Esophagus muscularis mucosa (tissue), 3 donors: ENCODE measurements at regions not wholly inside any gene's neighbourhood (a gene's known extent, or its start where the extent isn't known, plus 50 kb on each side); places are given as distances from the start of the nearest gene placed in this dataset.

ENCODE experiments used
- POLR2A ChIP-seq: fragments of 450-650 bp; IDR thresholded peaks from one replicate; pipeline ENCODE4 v1.6.1; 2017; ENCODE audit warnings: antibody characterized with exemption, moderate library complexity, mild to moderate bottlenecking, low read depth
- TF ChIP-seq, protein P1 (sequence below), 3 experiments: fragments of 200-600 bp in 2 of 3; fragments of 450-650 bp in 1 of 3; sonication (generic) in 2 of 3; IDR thresholded peaks; one replicate each; pipeline ENCODE4 v1.5.1; 2017 to 2019; ENCODE audit warnings: antibody characterized with exemption in 3 of 3, mild to moderate bottlenecking in 2 of 3, moderate library complexity in 1 of 3

DNA sequence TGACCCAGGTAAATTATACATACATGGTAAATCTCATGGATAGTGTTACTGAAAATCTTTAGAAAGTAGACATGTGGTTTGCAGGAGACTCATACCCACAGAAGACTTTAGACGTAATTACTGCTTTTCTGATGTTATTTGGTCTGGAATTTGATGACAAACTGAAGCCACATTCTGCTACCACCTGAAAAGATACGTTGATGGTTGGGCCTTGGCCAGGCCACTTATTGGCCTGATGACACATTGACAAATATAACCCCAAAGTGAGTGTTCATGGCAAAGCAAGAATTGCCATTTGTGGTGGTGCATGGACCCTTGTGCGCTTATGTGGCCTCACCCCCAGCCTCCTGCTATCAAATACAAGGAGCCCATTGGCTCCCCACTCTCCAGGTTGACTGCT lies 155.6 kb downstream of the METTL4 start:
- TF ChIP-seq, protein P1, sequence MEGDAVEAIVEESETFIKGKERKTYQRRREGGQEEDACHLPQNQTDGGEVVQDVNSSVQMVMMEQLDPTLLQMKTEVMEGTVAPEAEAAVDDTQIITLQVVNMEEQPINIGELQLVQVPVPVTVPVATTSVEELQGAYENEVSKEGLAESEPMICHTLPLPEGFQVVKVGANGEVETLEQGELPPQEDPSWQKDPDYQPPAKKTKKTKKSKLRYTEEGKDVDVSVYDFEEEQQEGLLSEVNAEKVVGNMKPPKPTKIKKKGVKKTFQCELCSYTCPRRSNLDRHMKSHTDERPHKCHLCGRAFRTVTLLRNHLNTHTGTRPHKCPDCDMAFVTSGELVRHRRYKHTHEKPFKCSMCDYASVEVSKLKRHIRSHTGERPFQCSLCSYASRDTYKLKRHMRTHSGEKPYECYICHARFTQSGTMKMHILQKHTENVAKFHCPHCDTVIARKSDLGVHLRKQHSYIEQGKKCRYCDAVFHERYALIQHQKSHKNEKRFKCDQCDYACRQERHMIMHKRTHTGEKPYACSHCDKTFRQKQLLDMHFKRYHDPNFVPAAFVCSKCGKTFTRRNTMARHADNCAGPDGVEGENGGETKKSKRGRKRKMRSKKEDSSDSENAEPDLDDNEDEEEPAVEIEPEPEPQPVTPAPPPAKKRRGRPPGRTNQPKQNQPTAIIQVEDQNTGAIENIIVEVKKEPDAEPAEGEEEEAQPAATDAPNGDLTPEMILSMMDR (IDR thresholded peaks at IDR 0.05): no peak
- no peak for TF ChIP-seq POLR2A
